Middle frontal gyrus (tissue), 1 donor: ENCODE measurements at regions not wholly inside any gene's neighbourhood (a gene's known extent, or its start where the extent isn't known, plus 50 kb on each side); places are given as distances from the start of the nearest gene placed in this dataset.
"Not testable (repeated sequence)": the region's sequence is repeated elsewhere in the genome, so short reads cannot be mapped to it uniquely, and the experiment has no call there.

Experiments used
- DNase-seq: peaks from one replicate; pipeline ENCODE4 v3.0.0-alpha.2; 2015; ENCODE audit warnings: low spot score; ENCODE audit errors: extremely low spot score

GRCh38 chr13:83825676-83826075 lies 56.6 kb downstream of the SLITRK1 start:
- DNase-seq: peak; percentile 81

DNA sequence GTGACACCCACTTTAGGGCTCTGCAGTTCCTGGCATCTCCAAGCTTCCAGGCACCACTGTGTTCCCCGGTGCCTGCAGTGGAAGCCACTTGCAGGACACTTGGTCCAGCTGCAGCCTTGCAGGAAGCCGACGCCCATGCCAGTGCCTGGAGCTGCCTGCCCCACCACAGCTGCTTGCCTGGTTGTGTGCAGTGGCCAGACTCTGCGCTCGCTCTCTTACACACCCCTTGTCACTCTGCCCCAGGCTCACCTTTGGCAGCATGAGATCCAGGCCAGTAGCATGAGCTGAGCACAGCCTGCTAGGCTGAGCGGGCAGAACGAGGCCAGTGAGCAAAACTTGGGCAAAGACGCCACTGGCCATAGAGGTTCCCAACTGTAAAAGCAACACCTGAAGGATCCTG lies 57.7 kb downstream of the SLITRK1 start:
- no peak for DNase-seq

DNA sequence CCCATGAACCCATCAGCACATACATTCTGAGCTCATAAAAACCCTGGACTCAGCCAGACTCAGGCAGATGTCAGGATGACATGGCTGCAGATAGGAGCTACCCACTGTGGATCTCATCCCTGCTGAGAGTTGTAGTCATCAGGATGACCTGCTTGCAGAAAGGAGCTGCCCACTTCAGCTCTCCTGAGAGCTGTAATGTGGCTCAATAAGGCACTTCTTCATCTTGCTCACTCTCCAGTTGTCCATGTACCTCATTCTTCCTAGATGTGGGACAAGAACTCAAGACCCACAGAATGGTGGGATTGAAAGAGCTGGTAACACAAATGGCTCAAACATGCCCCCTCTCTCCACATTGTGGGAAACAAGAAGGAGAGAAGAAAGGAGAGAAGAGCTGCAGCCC lies 58.2 kb downstream of the SLITRK1 start:
- no peak for DNase-seq

- no peak for DNase-seq
Observed at GRCh38 chr13:83819611-83820010, 62.7 kb downstream of the SLITRK1 start.

DNA sequence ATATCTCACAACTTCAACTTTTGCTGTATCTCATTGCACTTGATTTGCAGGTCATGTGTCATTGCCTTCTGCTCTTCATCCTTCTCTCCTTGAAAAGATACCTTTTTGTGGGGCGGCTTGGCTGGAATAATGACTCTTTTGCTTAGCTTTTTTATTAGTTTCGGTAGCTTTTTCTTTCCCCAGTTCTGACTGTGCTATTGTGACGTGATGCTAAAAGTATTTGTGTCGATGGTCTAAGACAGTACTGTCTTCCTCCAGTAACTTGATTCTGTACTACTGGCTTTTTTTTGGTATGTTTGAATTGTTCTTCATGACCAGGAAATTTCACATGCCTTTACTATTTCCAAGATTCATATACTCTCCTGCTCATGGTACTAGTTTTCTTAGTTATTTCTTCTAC lies 63.1 kb downstream of the SLITRK1 start:
- no peak for DNase-seq

- DNase-seq: no peak
Observed at GRCh38 chr13:83816081-83816480, 66.2 kb downstream of the SLITRK1 start.

- no peak for DNase-seq
Observed at GRCh38 chr13:83815598-83815997, 66.7 kb downstream of the SLITRK1 start.

- no peak for DNase-seq
Observed at GRCh38 chr13:83810136-83810535, 72.1 kb downstream of the SLITRK1 start.

DNA sequence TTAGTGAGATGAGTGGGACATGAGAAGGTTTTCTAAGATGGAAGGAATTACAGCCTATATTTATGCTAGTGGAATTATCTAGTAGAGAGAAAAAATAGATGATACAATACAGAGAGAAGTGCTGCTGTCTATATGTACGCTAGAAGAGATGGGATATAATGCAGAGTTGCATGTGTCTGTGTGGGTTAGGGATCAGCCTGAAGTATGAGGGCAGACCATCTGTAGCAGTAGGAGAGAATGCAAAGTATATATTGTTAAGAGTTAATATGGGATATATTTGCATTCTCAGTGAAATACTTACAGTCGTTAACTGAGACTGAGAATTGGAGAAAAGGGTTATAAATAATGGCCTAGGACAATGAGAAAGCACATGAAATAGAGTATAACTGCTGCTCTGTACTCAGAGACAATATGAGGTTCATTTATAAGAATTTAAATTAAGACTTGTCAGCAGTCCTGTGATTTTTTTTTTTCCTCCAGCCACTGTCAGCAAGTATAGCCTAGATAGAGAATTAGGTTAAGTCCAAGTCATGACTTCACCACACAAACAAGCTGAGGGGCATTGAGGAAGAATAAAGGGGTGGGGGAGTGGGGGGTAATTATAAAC lies 77.8 kb downstream of the SLITRK1 start:
- DNase-seq: no peak

DNA sequence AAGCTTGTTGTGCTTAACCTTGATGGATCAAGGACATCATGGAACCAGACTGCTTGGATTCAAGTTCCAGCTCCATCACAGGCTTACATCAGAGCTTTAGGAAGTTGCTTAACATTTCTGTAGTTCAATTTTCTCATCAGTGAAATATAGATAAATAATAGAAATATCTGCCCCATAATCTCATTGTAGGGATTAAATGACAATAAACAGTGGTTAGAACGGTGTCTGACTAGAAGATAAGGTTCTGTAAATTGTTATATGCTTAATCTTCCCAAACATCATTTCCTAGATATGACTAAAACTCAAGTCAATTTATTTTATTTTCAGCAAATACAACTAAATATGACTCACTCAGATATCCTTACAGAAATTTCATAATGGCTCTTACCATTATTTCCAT lies 83.5 kb downstream of the SLITRK1 start:
- DNase-seq: no peak

- DNase-seq: no peak
Observed at GRCh38 chr13:83796364-83796763, 85.9 kb downstream of the SLITRK1 start.

GRCh38 chr13:83794583-83794982 lies 87.7 kb downstream of the SLITRK1 start:
- no peak for DNase-seq

DNA sequence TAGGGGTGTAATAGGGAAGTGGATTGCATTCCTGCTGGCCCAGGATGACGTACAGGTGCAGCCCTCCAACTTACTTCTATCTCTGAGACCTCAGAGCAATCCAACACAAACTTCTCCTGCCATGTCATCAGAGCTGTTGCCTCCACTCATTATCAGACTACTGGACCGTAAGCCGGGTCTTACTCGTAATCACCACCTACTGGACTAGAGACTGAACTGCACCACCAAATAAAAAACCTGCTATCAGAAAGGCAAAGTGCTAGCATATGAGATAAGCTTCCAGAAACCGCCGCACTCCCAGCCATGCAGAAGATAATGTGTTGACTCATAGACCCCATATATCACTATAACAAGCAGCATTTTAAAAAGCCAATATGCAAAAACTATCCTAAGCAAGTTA lies 102.0 kb downstream of the SLITRK1 start:
- no peak for DNase-seq

DNA sequence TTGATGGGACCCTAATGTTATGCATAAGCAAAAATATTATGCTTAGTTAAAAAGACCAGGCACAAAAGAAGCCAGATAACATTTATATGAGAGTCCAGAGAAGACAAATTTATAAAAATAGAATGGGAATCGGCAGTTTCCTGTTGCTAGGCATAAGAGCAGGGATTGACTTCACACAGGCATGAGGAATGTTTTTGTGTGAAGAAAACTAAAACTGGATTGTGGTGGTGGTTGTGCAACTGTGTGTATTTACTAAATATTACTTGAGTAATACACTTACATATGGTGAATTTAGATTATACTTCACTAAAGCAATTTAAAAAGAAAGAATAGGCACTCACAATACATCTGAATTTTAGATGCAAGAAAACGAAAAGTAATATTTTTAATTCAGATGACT lies 108.3 kb downstream of the SLITRK1 start:
- DNase-seq: no peak

- DNase-seq: peak; percentile 48
Observed at GRCh38 chr13:83765796-83766195, 116.5 kb downstream of the SLITRK1 start.

DNA sequence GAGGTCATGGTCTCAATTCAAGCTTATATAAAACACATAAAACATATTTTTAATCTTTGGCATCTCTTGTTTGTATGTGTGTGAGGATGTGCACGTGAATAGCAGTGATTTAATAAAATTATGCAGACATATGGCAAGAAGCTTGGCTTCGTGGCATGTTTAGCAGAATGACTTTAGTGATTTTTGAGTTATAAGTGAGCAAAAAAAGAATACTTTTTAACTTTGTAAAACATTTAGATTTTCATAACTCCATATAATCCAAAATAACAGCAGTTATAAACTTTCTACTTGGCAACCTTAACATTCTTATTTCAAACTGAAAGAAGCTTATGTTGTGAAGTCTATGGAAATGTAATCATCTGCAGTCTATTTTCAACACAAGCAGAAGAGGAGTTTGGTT lies 120.6 kb downstream of the SLITRK1 start:
- no peak for DNase-seq

DNA sequence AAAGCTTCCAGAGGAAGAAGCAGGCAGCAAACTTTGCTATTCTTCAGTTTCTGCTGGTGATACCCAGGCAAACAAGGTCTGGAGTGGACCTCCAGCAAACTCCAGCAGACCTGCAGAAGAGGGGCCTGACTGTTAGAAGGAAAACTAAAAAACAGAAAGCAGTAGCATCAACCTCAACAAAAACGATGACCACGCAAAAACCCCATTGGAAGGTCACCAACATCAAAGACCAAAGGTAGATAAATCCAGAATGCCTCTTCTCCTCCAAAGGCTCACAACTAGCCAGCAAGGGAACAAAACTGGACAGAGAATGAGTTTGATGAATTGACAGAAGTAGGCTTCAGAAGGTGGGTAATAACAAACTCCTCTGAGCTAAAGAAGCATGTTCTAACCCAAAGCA lies 127.1 kb downstream of the SLITRK1 start:
- DNase-seq: not testable (repeated sequence)

DNA sequence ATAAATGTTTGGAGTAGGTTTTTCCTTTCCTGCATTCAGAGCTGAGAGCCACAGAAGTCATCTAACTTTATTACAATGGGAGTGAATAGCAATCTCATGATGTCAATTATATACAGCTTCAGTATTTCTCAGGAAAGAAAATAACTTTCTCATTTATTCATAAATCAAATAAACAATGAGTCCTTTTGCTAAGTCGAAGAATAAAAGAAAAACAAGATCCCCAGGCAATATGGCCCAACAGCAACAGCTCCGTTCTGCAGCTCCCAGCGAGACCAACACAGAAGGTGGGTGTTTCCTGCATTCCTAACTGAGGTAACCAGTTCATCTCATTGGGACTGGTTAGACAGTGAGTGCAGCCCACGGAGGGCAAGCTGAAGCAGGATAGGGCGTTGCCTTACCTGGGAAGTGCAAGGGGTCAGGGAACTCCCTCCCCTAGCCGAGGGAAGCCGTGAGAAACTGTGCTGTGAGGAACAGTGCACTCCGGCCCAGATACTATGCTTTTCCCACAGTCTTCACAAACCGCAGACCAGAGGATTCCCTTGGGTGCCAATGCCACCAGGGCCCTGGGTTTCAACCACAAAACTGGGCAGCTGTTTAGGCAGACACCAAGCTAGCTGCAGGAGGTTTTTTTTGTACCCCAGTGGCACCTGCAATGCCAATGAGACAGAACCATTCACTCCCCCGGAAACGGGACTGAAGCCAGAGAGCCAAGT lies 128.2 kb downstream of the SLITRK1 start:
- DNase-seq: no peak

DNA sequence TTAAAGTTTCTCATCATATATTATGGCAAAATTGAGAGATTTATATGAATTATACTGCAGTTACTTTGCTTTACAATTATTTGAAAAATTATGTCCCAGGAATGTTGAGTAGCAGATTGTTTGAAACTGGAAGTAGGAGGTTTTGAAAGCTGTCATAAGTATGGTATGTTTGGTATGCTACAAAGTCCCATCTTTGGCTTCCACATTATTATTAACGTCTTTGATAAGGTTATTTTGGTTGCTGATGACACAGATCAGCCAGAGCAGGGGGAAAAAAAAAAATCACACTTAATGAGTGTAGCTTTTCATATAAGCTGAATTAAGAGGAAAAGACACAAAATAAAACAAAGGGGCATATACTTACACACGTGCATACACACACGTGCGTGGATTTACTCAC lies 130.1 kb downstream of the SLITRK1 start:
- DNase-seq: no peak

DNA sequence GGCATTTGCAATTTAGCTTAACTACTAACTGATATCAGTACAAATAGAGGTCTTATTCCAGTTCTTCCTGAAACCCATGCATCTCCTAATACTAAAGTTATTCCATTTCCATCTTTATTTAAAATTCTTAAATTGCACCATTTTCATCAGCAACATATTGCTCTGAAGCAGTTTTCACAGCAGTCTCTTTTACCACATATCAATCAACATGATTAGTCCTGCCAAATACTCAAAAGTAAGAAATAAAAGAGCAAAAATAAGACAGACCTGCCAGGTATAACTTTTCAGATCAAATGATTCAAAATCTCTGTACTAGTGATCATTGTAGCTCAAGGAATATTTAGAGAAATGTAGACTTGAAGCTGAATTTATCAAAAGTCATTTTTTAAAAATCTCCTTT lies 141.7 kb downstream of the SLITRK1 start:
- DNase-seq: no peak

DNA sequence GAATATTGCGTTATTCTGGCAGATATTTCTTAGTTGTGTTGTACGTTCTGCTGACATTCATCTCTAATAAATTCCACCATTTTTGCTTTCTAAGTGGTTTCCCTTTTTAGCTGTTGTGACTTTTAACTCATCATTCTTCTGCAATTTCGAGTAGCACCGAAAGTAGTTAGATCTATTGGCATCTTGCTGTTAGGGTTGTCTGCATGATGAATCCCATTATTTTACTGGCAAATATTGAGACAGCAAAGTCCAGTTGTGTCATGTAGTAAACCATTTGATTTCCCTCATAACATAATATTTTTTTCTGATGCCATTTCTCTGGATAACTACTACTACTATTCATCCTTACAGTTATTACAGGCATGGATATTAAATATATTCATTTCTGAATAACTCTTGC lies 143.9 kb downstream of the SLITRK1 start:
- no peak for DNase-seq

- no peak for DNase-seq
Observed at GRCh38 chr13:83733293-83733692, 149.0 kb downstream of the SLITRK1 start.

DNA sequence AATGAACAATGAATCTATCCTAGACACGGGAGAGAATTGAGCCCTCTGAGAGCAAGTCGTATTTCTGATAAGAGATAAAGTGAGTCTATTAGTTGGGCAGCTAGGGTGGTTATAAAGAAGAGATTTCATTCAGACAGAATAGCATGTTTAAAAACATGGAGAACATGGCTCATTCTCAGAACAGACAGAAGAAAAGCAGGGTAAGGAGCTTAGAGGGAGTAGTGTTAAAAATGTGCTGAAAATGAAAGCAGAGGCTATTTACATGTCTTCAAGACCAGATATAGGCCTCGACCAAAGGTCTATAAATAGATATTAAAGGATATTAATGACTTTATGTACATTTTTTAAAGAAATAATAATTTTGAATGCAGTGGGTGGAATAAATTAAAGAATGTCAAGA lies 149.5 kb downstream of the SLITRK1 start:
- no peak for DNase-seq
